AML-193 (cell line): ENCODE measurements at regions not wholly inside any gene's neighbourhood (a gene's known extent, or its start where the extent isn't known, plus 50 kb on each side); places are given as distances from the start of the nearest gene placed in this dataset.
"Not testable (repeated sequence)": the region's sequence is repeated elsewhere in the genome, so short reads cannot be mapped to it uniquely, and the experiment has no call there.

ENCODE experiments used
- DNase-seq, 2 experiments: peaks; one replicate each; lab custom pipeline; 2025; lab: John Stamatoyannopoulos, UW

DNA sequence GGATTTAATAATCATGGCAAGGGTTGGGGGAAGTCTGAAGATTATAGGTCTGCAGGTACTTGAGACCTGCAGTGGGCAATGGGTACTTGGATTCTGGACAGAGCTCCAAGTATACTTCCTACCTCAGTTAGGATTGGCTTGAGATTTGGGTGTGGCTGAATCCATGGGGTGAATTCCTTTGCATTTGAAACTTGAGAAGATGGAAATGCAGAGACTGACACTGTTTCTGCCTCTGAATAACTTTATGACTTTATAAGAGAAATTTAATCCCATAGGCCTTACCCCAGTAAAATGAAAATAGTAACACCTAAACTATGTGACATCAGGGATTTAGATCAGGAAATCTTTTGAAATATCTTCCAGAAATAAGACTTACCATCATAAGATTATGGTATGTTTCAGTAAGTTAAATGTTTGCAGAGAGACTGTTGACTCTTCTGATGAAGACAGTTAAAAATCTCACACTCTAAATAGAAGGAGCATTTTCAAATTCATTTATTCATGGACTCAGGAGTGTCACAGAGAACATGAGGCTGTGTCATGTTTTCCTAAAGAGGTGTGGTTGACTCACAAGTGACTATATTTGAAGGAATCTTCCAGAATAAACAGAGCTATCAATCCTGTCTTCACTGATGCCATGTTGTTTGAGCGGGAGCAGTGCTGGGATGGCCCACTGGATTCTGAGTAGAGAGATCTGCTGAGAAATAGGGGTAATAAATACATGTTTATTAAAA, 513.5 kb upstream of the NR3C2 start:
- DNase-seq = no peak

DNA sequence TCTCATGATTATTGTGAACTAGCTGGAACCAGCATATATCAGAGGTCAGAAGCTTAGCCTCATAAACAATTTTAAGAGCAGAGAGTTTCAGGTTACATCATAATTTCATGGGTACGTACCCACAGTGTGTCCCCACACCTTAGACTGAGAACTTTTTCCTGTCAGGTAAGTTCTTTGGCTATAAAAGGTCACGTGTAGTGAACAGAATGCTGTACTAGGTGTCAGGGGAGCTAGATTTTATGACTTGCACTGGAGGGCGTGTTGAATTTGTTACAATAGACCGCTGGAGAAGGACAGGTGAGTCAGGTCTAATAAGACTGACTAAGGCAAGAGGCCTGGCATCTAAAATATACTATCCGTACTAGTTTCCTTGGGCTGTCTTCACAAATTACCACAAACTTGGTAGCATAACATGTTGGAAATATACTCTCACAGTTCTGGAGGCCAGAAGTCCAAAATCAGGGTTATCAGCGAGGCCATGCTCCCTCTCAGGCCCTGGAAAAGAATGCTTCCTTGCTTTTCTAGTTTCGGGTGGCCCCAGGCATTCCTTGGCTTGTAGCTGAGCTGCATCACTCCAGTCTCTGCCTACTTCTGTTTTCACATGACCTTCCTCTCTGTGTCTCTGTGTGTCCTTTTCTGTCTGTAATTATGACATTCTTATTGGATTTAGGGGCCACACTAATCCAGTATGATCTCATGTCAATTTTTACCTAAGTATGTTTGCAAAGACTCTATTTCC, 512.0 kb upstream of the NR3C2 start:
- no peak for DNase-seq

DNA sequence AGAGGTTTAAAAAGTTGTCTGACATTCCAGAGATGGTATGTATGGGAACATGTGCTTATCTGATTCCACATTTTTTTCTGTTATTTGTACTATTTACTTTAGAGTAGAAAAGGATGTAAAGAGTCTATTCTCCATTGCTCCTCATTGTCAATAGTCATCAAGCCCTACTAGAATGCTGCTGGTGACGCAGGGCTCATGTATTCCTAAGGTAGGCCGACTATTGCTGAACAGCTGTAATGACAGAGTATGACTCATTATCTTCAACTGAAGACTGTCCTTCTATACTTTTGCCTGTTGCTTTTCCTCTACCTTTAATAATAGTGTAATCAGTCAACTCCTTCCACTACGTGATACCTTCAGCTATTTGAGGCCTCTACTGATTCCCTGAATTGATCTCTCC, 509.1 kb upstream of the NR3C2 start:
- DNase-seq = no peak

DNA sequence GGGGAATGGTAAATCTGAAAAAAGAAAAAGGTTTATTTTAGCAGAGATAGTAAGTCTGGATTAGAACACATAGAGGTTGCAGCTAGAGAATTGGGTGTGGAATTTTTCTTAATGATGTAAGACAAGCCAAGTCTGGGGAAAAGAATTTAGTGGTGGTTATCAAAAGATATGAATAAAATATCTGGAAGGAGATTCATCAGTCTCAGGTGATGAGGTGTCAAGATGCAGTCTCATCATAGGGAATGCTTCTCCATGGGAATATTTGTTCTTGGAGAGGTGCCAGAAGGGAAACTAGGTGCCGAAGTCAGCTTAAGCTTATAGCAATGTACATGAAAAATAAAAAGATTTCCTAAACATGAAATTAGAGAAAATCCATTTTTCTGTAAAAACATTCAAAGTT, 504.1 kb upstream of the NR3C2 start:
- no peak for DNase-seq

DNA sequence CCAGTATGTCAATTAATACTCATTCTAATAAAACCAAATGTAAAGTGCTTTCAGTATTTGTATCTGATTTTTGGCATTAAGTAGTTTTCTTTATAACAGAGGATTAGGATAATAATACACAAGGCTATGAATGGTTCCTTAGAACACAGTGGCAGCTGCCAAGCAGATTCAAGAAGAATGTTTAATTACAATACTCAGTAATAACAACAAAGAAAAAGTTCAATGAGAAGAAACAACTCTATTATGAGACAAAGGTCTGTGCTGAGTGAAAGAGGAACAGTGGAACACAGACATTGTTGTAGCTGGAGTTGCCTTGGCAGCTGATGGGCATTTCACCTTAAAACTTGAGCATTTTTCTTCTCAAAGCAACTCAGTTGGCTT, 502.6 kb upstream of the NR3C2 start:
- no peak for DNase-seq

DNA sequence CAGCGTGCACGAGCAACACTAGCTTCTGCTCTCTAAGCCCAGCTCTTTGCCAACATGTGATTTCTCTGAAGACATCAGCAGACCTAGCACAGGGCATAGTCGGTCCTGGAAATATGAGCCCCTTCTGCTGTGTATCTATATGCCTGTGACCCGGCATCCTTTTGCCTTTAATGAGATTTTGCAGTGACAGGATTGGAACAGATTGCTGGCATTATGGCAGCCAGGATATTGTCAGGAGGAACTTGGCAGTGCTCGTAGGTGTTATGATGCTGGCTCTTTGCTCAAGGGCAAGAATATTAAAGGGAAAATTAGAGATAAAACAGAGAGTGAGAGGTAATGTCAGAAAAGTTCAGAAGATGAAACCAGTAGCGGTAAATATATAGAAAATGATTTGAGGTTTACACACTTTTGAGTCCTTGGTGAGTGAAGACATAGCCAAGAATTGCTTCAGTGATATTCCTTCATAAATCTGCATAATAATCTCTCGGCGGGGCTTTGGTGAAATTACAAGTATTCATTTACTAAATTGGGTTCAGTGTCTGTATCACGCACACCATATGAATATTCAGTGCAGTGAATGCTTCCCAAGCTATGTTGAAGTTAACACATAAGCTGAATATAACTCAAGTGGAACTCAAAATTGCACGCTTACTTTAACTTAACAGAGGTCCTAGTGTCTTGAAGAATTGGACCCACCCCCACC, 502.1 kb upstream of the NR3C2 start:
- DNase-seq = no peak

DNA sequence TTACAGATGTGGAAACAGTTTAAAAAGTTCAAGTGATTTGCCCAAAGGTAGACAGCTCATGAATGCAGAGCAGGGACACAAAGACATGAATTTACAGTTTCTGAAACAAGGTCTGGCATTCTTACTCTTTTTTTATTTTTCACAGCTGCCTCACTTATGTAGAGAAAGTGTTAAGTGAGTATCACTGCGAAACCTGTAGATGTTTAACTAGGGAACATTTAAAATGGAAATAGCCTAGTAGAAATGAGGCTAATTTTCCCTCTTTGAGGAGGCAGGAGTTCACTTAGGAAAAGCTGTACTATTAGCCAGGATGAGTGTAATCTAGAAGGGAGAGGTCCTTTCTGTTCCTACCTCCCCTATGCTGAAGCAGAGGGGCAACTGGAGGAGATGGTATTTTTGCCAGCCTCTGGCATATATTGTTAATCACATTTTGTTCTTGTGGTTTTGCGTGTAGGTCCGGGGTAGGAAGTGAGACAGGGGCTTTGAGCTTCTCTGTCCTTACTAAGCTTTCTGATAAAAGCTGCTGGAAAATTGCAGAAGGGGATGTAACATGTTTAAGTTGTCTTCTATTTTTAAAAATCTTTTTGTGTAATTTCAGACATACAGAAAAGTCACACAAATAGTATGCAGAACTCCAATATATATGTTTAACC, 492.8 kb upstream of the NR3C2 start:
- DNase-seq = no peak

DNA sequence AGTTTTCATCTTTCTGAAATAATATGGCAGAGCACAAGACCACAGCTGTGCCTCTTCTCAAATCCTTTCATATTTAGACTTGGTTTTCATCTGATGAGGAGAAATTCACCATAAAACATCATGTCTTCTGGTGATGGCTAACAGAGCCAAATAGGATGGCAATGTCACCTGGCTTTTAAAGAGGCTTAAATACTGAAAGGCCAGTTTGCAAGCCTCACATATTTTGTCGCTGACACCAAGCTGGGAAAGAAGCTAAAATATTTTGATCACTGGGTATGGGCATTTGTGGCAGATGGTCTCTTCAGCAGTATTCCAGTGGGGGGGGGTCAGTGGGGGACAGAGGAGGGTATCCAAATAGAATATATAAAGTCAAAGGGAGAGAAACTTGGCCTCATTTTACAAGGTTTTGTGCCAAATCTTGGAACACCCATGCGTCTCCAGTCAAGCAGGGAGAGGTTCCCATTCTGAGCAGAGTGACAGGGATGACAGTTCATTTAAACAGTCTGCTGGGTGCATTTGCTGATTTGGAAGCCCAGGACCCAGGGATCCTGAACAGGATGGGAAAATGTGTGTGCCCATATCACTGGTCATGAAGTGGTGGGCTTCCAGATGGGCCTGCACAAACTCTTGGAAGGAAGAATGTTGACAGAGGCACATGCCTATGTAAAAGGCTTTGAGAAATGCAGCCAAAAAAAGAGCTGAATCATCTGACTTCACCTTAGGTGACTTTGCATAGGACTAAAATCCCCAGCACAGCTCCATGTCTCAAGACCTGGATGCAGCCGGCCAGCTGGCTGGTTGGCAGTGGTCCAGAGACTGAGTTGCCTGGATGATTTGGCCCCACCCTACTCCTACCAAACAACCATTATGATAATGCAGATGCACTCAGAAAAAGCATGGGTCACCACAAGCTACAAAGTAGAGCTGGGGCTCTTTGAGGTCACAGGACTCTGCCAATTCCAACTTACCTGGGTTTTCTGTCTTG, 484.4 kb upstream of the NR3C2 start:
- no peak for DNase-seq

DNA sequence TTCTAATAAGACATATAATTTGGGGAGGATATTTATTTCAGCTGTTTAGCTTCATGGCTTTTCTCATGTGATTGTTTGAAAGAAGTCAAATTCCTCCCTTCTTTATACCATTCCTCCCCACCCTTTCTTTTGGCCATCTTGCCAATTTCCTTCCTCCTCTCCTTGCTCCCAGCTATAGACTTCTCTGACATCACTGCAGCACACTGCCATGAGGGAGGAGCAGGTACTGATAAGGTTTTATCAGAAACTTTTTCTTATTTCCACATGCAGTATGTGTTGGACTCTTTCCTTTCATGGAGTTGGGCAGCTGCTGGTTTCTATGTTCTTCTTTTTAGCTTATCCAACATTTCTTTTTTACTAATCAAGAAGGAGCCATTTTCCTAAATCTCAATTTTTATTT, 481.7 kb upstream of the NR3C2 start:
- DNase-seq = no peak

DNA sequence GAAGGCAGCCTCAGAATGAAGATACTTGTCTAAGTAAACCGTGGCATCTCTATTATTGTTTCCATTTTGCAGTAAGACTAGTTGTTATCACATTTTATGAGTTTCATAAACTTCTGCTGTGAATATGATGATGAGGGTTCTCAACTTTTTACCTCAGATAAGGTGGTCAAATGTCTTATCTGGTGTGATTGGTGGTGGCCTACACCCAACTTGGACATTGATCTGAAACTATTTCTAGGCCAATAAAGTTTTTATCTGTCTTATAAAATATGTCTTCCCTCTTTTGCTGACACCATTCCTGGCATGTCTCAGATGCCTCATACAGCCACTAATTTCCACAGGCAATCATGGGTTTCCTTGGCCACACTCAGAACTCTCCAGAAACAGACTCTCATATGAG, 480.3 kb upstream of the NR3C2 start:
- DNase-seq = no peak

DNA sequence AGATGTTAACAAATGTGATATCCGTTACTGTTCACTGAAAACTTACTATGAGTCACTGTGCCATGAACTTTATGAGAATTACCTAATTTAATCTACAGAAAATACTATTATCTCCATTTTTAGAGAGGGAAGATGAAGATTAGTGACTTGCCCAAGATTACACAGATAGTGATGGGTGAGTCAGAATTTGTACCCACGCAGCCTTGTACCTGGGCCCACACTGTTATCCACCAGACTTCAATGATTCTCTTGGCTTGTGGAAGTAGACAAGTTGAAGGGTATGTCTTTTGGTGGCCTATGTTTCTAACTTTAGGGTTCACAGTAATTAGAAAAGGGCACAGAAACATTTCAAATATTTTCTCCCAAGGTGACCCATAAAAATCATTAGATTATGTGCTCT, 472.5 kb upstream of the NR3C2 start:
- DNase-seq = no peak

DNA sequence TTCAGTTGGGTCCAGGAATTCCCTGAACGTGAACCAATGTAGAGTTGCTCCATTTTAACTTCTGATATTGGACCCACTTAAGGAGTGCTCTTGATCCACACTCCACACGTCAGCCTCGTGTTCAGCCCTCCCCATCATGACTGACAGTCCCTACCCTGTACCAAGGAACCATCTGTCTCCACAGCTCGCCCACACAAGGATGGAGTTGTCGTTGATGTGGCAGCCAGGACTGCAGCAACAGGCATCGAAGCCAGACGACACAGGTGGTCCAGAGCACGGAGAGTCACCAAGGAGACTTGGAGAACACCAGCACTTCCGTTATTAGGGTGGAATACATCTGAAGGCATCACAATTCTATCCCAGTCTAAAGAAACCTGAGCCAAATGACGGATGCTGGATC, 472.1 kb upstream of the NR3C2 start:
- DNase-seq = no peak

DNA sequence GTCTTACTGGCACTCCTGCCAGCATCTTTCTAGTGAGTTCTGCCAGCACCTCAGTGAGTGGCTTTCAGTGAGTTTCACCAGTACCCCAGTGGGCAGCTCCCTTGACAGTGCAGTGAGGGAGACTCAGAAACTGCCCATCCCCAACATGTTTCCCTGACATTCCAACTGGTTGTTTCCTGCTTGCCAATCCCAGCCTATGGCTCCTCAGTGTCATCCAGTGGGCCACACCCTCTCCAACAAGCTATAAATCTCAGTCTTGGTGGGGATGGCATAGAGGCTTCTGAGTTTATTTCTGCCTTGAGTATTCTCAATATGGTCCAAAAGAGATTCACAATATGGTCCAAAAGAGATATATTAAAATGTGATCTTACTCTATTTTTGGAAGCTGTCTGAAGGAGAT, 461.2 kb upstream of the NR3C2 start:
- no peak for DNase-seq

DNA sequence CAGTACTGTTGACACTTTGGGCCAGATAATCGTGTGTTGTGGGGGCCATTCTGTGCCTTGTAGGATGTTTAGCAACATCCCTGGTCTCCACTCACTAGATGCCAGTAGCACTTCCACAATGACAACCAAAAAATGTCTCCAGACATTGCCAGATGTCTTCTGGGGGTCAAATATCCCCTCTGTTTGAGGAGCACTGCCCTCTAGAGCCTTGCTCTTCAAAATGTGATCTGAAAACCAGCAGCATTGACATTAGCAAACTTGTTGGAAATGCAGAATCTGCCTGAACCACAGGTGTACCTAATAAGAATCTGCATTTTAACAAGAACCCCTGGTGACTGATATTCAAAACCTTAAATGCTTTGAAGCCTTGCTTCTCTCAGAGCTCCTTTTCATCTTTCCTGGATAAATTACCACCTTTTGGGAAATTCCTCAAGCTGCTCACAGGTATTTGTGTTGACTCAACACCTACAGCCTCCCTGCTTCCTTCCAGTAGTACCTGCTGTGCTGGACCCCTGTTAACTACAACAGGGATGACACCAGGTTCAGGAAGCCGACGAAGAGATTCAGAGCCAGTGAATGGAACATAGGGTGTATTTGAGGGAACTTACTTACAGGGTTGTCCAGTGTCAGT, 459.0 kb upstream of the NR3C2 start:
- no peak for DNase-seq

DNA sequence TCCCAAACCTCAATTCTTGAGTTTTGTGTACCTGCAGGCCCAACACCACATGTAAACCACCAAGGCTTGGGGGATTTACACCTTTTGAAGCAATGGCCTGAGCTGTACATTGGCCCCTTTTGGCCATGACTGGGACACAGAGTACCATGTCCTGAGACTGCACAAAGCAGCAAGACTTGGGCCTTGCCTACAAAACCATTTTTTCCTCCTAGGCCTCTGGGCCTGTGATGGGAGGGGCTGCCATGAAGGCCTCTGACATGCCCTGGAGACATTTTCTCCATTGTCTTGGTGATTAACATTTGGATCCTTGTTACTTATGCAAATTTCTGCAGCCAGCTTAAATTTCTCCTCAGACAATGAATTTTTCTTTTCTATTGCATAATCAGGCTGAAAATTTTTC, 455.9 kb upstream of the NR3C2 start:
- not testable (repeated sequence) for DNase-seq

DNA sequence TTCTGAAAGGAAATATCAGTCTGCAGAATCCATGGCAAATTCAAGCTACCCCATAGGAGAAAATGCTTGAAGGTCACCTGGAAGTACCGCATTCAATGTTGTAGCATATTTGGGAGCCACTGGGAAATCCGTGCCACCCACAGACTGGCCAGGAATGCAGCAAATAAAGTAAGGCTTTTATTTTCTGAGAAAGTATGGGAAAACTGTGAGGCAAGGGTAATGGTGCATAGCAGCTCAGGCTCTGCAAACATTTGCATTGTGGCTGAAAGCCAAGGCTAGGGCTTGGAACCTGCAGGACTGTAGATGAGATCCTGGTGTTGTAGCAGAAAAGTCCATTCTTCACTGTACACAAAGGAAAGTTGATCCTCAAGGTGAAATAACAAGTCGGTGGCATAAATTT, 450.9 kb upstream of the NR3C2 start:
- DNase-seq = no peak

DNA sequence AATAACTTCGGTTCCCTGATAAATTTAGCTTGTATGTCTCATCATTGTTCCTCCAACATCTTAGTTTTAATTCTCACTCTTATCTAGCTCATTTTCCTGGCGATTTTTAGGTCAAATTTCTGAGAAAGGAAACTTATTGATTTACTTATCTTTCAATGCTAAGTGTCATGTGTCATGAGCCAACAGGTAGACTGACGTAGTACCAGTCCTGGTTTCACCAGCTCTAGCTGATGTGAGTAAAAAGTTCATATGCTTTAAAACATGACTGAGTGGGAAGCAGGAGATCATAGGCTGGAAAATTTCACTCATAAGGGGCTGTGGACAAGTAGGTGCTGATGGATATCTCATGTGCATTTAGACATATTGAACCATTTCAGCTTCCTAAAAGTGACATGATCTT, 441.7 kb upstream of the NR3C2 start:
- no peak for DNase-seq

DNA sequence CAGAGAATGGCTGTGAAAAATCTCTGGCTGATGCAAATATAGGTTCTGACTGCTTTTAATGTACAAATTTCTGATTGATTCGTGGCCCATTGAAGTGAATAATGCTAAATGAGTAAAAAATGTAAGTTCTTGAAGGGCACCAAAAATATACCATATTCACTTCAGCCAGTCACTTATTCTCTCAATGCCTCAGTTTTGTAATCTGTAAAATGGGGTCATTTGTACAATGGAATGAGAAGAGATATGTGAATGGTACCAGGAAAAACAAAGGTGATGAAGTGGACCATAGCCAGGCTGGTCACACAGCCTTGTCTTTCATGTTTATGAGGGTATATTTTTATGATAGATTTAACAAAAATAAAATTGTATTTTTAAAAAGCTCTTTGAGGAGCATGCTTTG, 441.2 kb upstream of the NR3C2 start:
- DNase-seq = no peak

DNA sequence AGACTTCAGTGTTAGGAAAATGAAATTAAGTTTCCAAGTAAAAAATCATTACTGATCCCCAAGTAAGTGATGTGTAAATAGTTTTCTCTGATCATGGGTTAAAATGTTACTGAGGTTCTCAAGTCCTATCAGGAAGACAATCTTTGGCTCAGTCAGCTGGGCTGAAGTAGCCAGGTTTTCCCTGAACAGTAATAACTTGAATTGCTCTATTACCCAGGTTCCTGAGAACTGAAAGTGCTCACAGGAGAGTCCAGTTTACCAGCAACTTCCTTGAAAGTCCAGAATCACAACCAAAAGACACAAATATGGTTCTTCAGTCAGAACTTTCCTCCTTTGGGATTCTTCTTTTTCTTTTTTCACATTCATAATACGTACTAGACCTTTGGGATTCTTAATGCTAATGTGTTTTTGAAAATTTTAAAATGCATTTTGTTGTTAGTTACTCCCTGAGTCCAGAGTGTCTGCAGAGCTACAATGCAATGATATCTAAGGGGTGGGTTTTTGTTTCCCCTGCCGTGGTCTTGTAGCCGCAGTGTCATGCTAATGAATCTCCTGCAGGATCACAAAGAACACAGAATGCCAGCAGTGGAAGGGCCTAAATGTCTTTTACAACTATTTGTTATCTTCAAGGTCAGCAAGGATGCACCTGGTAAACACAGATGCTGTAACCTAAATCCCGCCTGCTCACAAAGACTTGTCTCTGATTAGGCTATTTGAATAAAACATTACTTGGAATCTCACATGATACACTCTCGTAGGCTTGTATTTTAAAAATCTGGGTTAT, 439.8 kb upstream of the NR3C2 start:
- DNase-seq = no peak

DNA sequence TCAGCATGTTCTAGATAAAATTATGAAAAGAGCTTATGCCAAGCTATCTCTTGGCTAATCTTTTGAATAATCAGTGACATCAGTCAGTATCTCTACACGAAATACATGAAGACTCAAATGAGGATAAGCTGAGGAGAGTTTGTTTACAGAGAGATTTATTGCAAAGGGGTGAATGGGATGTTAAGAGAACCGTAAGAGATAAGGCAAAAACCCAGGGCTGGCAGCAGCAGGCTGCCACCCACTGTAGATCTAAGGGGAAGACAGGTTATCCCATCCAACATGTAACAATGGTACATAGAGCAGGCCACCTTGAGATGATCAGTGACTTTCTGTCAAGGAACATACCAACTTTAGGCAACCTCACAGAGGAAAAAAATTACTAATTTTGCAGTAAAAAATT, 432.1 kb upstream of the NR3C2 start:
- no peak for DNase-seq
